ENCODE measurements at regions not wholly inside any gene's neighbourhood (a gene's known extent, or its start where the extent isn't known, plus 50 kb on each side); places are given as distances from the start of the nearest gene placed in this dataset.

- TF ChIP-seq CTCF (IDR thresholded peaks at IDR 0.05; ENCODE audit: borderline replicate concordance, control extremely low read depth, extremely low read depth, insufficient read depth, missing control alignments) = no peak
- DNase-seq (ENCODE audit: low spot score) = no peak
- in situ Hi-C loops (cut with MboI; ENCODE audit: low sequenced_read_pairs, unreplicated experiment) = no loop called here
Measured at GRCh38 chr9:84138541-84138940, 157.9 kb downstream of the RMI1 start.

GRCh38 chr9:84139296-84140070 lies 158.9 kb downstream of the RMI1 start:
- in situ Hi-C loops (cut with MboI; ENCODE audit: low sequenced_read_pairs, unreplicated experiment) = no loop called here
- TF ChIP-seq CTCF (IDR thresholded peaks at IDR 0.05; ENCODE audit: borderline replicate concordance, control extremely low read depth, extremely low read depth, insufficient read depth, missing control alignments) = no peak
- no peak for DNase-seq (ENCODE audit: low spot score)

GRCh38 chr9:84140535-84141101 lies 160.0 kb downstream of the RMI1 start:
- in situ Hi-C loops (cut with MboI; ENCODE audit: low sequenced_read_pairs, unreplicated experiment) = no loop called here
- peak; percentile 47 for DNase-seq (ENCODE audit: low spot score)
- TF ChIP-seq CTCF (IDR thresholded peaks at IDR 0.05; ENCODE audit: borderline replicate concordance, control extremely low read depth, extremely low read depth, insufficient read depth, missing control alignments) = no peak

- DNase-seq (ENCODE audit: low spot score) = no peak
- TF ChIP-seq CTCF (IDR thresholded peaks at IDR 0.05; ENCODE audit: borderline replicate concordance, control extremely low read depth, extremely low read depth, insufficient read depth, missing control alignments) = no peak
- in situ Hi-C loops (cut with MboI; ENCODE audit: low sequenced_read_pairs, unreplicated experiment) = no loop called here
Measured at GRCh38 chr9:84141741-84142370, 161.3 kb downstream of the RMI1 start.

- in situ Hi-C loops (cut with MboI; ENCODE audit: low sequenced_read_pairs, unreplicated experiment) = no loop called here
- TF ChIP-seq CTCF (IDR thresholded peaks at IDR 0.05; ENCODE audit: borderline replicate concordance, control extremely low read depth, extremely low read depth, insufficient read depth, missing control alignments) = no peak
- no peak for DNase-seq (ENCODE audit: low spot score)
Measured at GRCh38 chr9:84145031-84145430, 164.4 kb downstream of the RMI1 start.

- in situ Hi-C loops (cut with MboI; ENCODE audit: low sequenced_read_pairs, unreplicated experiment) = no loop called here
- no peak for TF ChIP-seq CTCF (IDR thresholded peaks at IDR 0.05; ENCODE audit: borderline replicate concordance, control extremely low read depth, extremely low read depth, insufficient read depth, missing control alignments)
- DNase-seq (ENCODE audit: low spot score) = no peak
Measured at GRCh38 chr9:84145780-84146179, 165.2 kb downstream of the RMI1 start.

Data from GM13976 (cell line).